Erythroblast (primary cell): ENCODE measurements at regions not wholly inside any gene's neighbourhood (a gene's known extent, or its start where the extent isn't known, plus 50 kb on each side); places are given as distances from the start of the nearest gene placed in this dataset.

Source experiments
- GATA1 ChIP-seq: IDR thresholded peaks from 2 replicates; pipeline ENCODE4 v1.6.1; 2011; ENCODE audit warnings: low read depth, mild to moderate bottlenecking, control low read depth, low read length, moderate library complexity
- POLR2A ChIP-seq: IDR thresholded peaks from 2 replicates; pipeline ENCODE4 v1.6.1; 2011; ENCODE audit warnings: mild to moderate bottlenecking, low read length

- no peak for TF ChIP-seq POLR2A
- TF ChIP-seq GATA1, result no peak
These were observed 164.9 kb upstream of the TAPT1 start for GRCh38 chr4:16391196-16391595.
